ENCODE measurements at regions not wholly inside any gene's neighbourhood (a gene's known extent, or its start where the extent isn't known, plus 50 kb on each side); places are given as distances from the start of the nearest gene placed in this dataset.

GRCh38 chr1:96306809-96307560 is 414.6 kb upstream of the PTBP2 start:
- TF ChIP-seq EZH2 (IDR thresholded peaks at IDR 0.05; ENCODE audit: insufficient read depth, poor library complexity, severe bottlenecking) (no peak), EZH2phosphoT487 (IDR thresholded peaks at IDR 0.05; ENCODE audit: insufficient read depth, low read depth) (no peak)
